ENCODE measurements at regions not wholly inside any gene's neighbourhood (a gene's known extent, or its start where the extent isn't known, plus 50 kb on each side); places are given as distances from the start of the nearest gene placed in this dataset.

DNA sequence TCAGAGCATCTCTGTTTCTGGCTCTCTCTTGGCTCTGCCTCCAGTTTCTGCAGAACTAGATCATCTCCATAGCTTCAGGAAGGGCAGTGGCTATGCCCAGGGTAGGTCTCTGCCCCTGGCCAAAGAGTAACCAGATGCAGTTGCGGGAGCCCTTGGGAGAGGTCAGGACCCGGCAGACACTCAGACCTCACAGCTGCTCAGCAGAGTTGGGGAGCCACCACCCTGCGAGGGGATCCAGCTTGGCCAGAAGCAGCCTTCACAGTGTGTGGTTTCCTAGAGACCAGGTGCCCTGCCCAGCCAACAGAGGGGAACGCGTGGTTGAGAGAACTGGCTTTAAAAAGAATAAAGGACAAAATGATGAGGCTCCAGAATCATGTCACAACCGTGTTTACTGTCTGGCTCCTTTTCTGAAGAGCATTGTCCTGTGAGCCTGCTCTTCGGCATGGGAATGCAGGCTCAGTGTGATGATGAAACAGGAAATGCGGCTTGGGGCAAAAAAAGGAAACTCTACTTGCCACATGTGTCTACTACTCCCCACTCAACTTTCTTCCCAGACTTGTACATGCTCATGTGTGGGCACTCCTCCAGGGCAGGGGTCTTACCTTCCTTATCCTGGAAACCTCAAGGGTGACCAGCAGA, 243.1 kb downstream of the INHBA start:
- Histone ChIP-seq H3K4me1 (no peaks in the 10 kb centered on the region), H3K4me3 (no peak overlapping the region), H3K27me3 (no peaks in the 10 kb centered on the region), H3K9me3 (peaks cover 0 to 10% (median 0%) of the 10 kb centered on the region in 4 donors), H3K27ac (peak overlapping the region in 1 of 5 donors; percentile 14), H3K36me3 (no peaks in the 10 kb centered on the region)
- no peak for DNase-seq
- intact Hi-C loops (cut with DNase I; ENCODE audit: low total_unique reads), result no loop called here
- TF ChIP-seq POLR2AphosphoS5 (IDR thresholded peaks at IDR 0.05), result no peak
- no peak for TF ChIP-seq POLR2A (IDR thresholded peaks at IDR 0.05)
- no peak for TF ChIP-seq EP300 (IDR thresholded peaks at IDR 0.05)
- TF ChIP-seq, protein P1, sequence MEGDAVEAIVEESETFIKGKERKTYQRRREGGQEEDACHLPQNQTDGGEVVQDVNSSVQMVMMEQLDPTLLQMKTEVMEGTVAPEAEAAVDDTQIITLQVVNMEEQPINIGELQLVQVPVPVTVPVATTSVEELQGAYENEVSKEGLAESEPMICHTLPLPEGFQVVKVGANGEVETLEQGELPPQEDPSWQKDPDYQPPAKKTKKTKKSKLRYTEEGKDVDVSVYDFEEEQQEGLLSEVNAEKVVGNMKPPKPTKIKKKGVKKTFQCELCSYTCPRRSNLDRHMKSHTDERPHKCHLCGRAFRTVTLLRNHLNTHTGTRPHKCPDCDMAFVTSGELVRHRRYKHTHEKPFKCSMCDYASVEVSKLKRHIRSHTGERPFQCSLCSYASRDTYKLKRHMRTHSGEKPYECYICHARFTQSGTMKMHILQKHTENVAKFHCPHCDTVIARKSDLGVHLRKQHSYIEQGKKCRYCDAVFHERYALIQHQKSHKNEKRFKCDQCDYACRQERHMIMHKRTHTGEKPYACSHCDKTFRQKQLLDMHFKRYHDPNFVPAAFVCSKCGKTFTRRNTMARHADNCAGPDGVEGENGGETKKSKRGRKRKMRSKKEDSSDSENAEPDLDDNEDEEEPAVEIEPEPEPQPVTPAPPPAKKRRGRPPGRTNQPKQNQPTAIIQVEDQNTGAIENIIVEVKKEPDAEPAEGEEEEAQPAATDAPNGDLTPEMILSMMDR (IDR thresholded peaks at IDR 0.05), result no peak
- 71 to 81% (median 77%) methylated on average over 8 of the region's 8 CpGs for WGBS, 5 donors

DNA sequence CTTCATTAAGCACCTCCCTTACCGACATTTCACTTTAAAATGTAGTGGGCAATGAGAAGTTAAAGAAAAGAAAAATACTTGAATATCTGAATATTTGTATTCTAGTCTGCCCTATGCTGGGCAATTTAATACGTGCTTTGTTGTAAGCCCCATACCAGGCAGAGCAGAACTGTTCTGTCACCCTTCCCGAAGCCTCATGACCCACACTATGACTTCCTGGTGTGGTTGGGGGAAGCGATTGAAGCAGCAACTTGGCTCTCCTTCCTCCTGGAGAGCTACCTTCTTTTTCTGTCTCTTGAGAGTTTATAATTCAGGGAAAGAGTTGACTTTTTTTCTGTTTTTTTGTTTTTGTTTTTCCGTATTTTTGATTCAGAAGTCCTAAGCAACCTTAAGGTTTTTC, 243.7 kb downstream of the INHBA start:
- intact Hi-C loops (cut with DNase I; ENCODE audit: low total_unique reads), result no loop called here
- H3K27ac ChIP-seq, result no peak overlapping the region
- DNase-seq, result no peak
- 76 to 84% (median 80%) methylated on average over 5 of the region's 5 CpGs for WGBS, 5 donors
- H3K9me3 ChIP-seq, result peaks cover 0 to 10% (median 0%) of the 10 kb centered on the region in 4 donors
- no peaks in the 10 kb centered on the region for H3K4me1 ChIP-seq
- no peaks in the 10 kb centered on the region for H3K27me3 ChIP-seq
- H3K36me3 ChIP-seq, result no peaks in the 10 kb centered on the region
- no peak overlapping the region for H3K4me3 ChIP-seq
- TF ChIP-seq POLR2A (IDR thresholded peaks at IDR 0.05) (no peak), POLR2AphosphoS5 (IDR thresholded peaks at IDR 0.05) (no peak), EP300 (IDR thresholded peaks at IDR 0.05) (no peak)
- TF ChIP-seq, protein P1 (IDR thresholded peaks at IDR 0.05), result no peak

DNA sequence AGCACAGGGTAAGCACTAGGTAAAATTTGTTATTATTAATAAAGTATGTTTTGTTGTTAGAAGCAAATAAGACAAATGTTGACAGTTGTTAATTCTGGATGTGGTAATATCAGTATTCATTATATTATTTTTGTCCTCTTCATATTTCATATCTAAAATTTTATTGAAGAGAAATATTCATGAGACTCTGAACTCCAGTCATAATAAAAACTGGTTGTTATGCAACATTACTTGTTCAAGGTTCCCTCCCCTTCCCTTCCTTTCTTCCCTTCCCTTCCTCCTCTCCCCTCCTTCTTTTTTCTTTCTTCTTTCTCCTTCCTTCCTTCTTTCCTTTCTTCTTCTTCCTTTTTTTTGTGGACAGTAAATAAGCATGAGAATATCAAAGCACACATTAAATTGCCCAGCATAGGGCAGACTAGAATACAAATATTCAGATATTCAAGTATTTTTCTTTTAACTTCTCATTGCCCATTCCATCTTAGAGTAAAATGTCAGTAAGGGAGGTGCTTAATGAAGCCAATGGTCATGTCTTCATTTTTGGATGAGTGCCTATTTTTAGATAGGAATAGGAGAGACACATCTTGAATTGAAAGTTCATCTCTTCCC, 245.0 kb downstream of the INHBA start:
- Histone ChIP-seq H3K4me3 (no peak overlapping the region), H3K27ac (no peak overlapping the region), H3K36me3 (no peaks in the 10 kb centered on the region), H3K4me1 (no peaks in the 10 kb centered on the region), H3K9me3 (peaks cover 0 to 10% (median 0%) of the 10 kb centered on the region in 4 donors), H3K27me3 (no peaks in the 10 kb centered on the region)
- TF ChIP-seq POLR2AphosphoS5 (IDR thresholded peaks at IDR 0.05) (no peak), EP300 (IDR thresholded peaks at IDR 0.05) (no peak), POLR2A (IDR thresholded peaks at IDR 0.05) (no peak)
- TF ChIP-seq, protein P1 (IDR thresholded peaks at IDR 0.05), result no peak
- DNase-seq, result no peak
- intact Hi-C loops (cut with DNase I; ENCODE audit: low total_unique reads), result no loop called here

DNA sequence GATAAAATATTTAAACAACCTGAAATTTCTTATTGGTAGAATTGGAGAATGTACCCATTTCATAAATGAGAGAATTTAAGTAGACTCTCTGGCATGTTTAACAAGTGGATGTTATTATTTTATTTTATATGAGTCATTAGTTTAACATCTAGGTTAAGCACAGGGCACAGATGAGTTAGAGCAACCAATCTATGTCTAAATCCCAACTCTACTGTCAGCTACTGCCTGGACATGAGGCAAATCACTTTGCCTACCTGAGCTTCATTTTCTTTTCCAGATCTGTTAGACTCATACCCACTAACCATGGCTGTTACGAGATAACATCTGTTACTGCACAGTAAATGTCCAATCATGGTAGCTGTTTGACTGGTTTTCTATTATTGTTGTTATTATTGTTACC, 251.1 kb downstream of the INHBA start:
- WGBS, 5 donors, result 90 to 98% (median 93%) methylated on average over 1 of the region's 1 CpG
- peaks cover 0 to 8% (median 0%) of the 10 kb centered on the region in 4 donors for H3K4me1 ChIP-seq
- H3K27me3 ChIP-seq, result no peaks in the 10 kb centered on the region
- TF ChIP-seq POLR2AphosphoS5 (IDR thresholded peaks at IDR 0.05), result no peak
- no peak for TF ChIP-seq POLR2A (IDR thresholded peaks at IDR 0.05)
- TF ChIP-seq, protein P1 (IDR thresholded peaks at IDR 0.05), result no peak
- no peak for TF ChIP-seq EP300 (IDR thresholded peaks at IDR 0.05)
- DNase-seq, result no peak
- H3K36me3 ChIP-seq, result no peaks in the 10 kb centered on the region
- intact Hi-C loops (cut with DNase I; ENCODE audit: low total_unique reads), result no loop called here
- no peak overlapping the region for H3K27ac ChIP-seq
- no peak overlapping the region for H3K4me3 ChIP-seq
- H3K9me3 ChIP-seq, result no peaks in the 10 kb centered on the region

Measured in stomach (tissue), 8 donors.